SK-N-SH (cell line): ENCODE measurements at regions not wholly inside any gene's neighbourhood (a gene's known extent, or its start where the extent isn't known, plus 50 kb on each side); places are given as distances from the start of the nearest gene placed in this dataset.
"Not testable (repeated sequence)": the region's sequence is repeated elsewhere in the genome, so short reads cannot be mapped to it uniquely, and the experiment has no call there.

Experiments
- CHD2 ChIP-seq: fragments of 150-350 bp; IDR thresholded peaks from 2 replicates; pipeline ENCODE4 v1.6.1; 2018; ENCODE audit warnings: low read length; ENCODE audit not compliant: partially characterized antibody
- CTCF ChIP-seq: fragments of 200-600 bp; sonication (generic); IDR thresholded peaks from 2 replicates; pipeline ENCODE4 v1.6.1; 2017; ENCODE audit warnings: antibody characterized with exemption, mild to moderate bottlenecking, moderate library complexity
- EP300 ChIP-seq, 2 experiments: IDR thresholded peaks; 2 replicates each; pipeline versions ENCODE4 v1.4.0 to v1.6.1; 2012; ENCODE audit warnings: borderline replicate concordance in 1 of 2, low read depth in 1 of 2, low read length in 1 of 2
- EZH2phosphoT487 ChIP-seq: fragments of 200-600 bp; sonication (generic); IDR thresholded peaks from 2 replicates; pipeline ENCODE4 v1.6.1; 2017; ENCODE audit warnings: low read depth, mixed run types, mild to moderate bottlenecking, antibody characterized with exemption, moderate library complexity, borderline replicate concordance
- MAX ChIP-seq: IDR thresholded peaks from 2 replicates; pipeline ENCODE4 v1.4.0; 2012; ENCODE audit warnings: low read depth
- MXI1 ChIP-seq: IDR thresholded peaks from 2 replicates; pipeline ENCODE4 v1.6.1; 2012; ENCODE audit warnings: mild to moderate bottlenecking, low read depth, low read length, improper control_type of control experiment
- POLR2AphosphoS5 ChIP-seq: IDR thresholded peaks from 2 replicates; pipeline ENCODE4 v1.6.1; 2012; ENCODE audit warnings: low read depth, low read length
- RAD21 ChIP-seq: IDR thresholded peaks from 2 replicates; pipeline ENCODE4 v1.6.1; 2012; ENCODE audit warnings: mild to moderate bottlenecking, low read length
- REST ChIP-seq: IDR thresholded peaks from 2 replicates; pipeline ENCODE4 v1.6.1; 2012; ENCODE audit warnings: mild to moderate bottlenecking, low read depth, low read length, moderate library complexity
- SMC3 ChIP-seq: IDR thresholded peaks from 2 replicates; pipeline ENCODE4 v1.6.1; 2012; ENCODE audit warnings: low read depth, low read length, improper control_type of control experiment

- TF ChIP-seq POLR2AphosphoS5; MXI1; CTCF; MAX; CHD2; SMC3; REST; EP300 (IDR thresholded peaks at IDR 0.05; ENCODE audit: borderline replicate concordance in 1 of 2, low read depth in 1 of 2, low read length in 1 of 2); RAD21; EZH2phosphoT487: not testable (repeated sequence)
Observed at GRCh38 chr2:87077124-87077446, 55.4 kb upstream of the PLGLB1 start.
